ENCODE measurements at regions not wholly inside any gene's neighbourhood (a gene's known extent, or its start where the extent isn't known, plus 50 kb on each side); places are given as distances from the start of the nearest gene placed in this dataset.

GRCh38 chr9:16136451-16136850 is 583.6 kb downstream of the CCDC171 start:
- no peak for TF ChIP-seq POLR2AphosphoS2 (conservative IDR thresholded peaks at IDR 0.05; ENCODE audit: low read length)
- TF ChIP-seq CTCF (IDR thresholded peaks at IDR 0.05) = no peak
- TF ChIP-seq NR3C1 (IDR thresholded peaks at IDR 0.05) = no peak
- TF ChIP-seq RAD21 (conservative IDR thresholded peaks at IDR 0.05 in 1 of 2, IDR thresholded peaks at IDR 0.05 in 1 of 2) = no peak
- no peak for TF ChIP-seq MYC (IDR thresholded peaks at IDR 0.05; ENCODE audit: borderline replicate concordance, low read length)
- no peak for TF ChIP-seq JUNB (IDR thresholded peaks at IDR 0.05)
- TF ChIP-seq BHLHE40 (IDR thresholded peaks at IDR 0.05; ENCODE audit: low read depth, low read length) = no peak
- no peak for TF ChIP-seq POLR2A (IDR thresholded peaks at IDR 0.05; ENCODE audit: low read length)
- TF ChIP-seq ZC3H11A (IDR thresholded peaks at IDR 0.05) = no peak
- no peak for TF ChIP-seq FOXS1 (CRISPR knock-in tag; IDR thresholded peaks at IDR 0.05)
- no peak for TF ChIP-seq E2F6 (IDR thresholded peaks at IDR 0.05; ENCODE audit: borderline replicate concordance, low read depth)
- no peak for TF ChIP-seq CBX2 (IDR thresholded peaks at IDR 0.05; ENCODE audit: borderline replicate concordance, low read depth)
- no peak for TF ChIP-seq HMGXB4 (CRISPR knock-in tag; IDR thresholded peaks at IDR 0.05; ENCODE audit: borderline replicate concordance)
- TF ChIP-seq CBX8 (IDR thresholded peaks at IDR 0.05) = no peak
